SK-N-SH treated with all-trans-retinoic acid at 6 μM for 48 hours (cell line): ENCODE measurements at regions not wholly inside any gene's neighbourhood (a gene's known extent, or its start where the extent isn't known, plus 50 kb on each side); places are given as distances from the start of the nearest gene placed in this dataset.

Experiments used
- BACH2 ChIP-seq: fragments of 250-450 bp; sonication (Bioruptor Pico); IDR thresholded peaks from 2 replicates; pipeline ENCODE4 v1.9.0; 2021; ENCODE audit warnings: mild to moderate bottlenecking, borderline replicate concordance
- CREB5 ChIP-seq: fragments of 250-450 bp; sonication (Bioruptor Pico); IDR thresholded peaks from 2 replicates; pipeline ENCODE4 v1.5.1; 2020; ENCODE audit warnings: low read depth, mild to moderate bottlenecking, moderate library complexity
- CSDC2 ChIP-seq: fragments of 250-450 bp; sonication (Bioruptor Pico); IDR thresholded peaks from 2 replicates; pipeline ENCODE4 v1.5.0; 2020; ENCODE audit warnings: mild to moderate bottlenecking, moderate library complexity
- CSRNP3 ChIP-seq: fragments of 250-450 bp; sonication (Bioruptor Pico); IDR thresholded peaks from 2 replicates; pipeline ENCODE4 v1.5.1; 2021; ENCODE audit warnings: mild to moderate bottlenecking, moderate library complexity
- ISL1 ChIP-seq: fragments of 250-450 bp; sonication (Bioruptor Pico); IDR thresholded peaks from 2 replicates; pipeline ENCODE4 v2.1.2; 2022; ENCODE audit warnings: mild to moderate bottlenecking, moderate library complexity
- PATZ1 ChIP-seq: fragments of 250-450 bp; sonication (Bioruptor Pico); IDR thresholded peaks from 2 replicates; pipeline ENCODE4 v1.8.0; 2020; ENCODE audit warnings: mild to moderate bottlenecking, moderate library complexity, borderline replicate concordance
- RARB ChIP-seq: fragments of 250-450 bp; sonication (Bioruptor Pico); IDR thresholded peaks from 2 replicates; pipeline ENCODE4 v1.8.0; 2021; ENCODE audit warnings: mild to moderate bottlenecking, moderate library complexity
- TCF4 ChIP-seq: fragments of 250-450 bp; sonication (Bioruptor Pico); IDR thresholded peaks from 2 replicates; pipeline ENCODE4 v1.8.0; 2021; ENCODE audit warnings: mild to moderate bottlenecking, moderate library complexity, borderline replicate concordance
- TOX ChIP-seq: fragments of 250-450 bp; sonication (Bioruptor Pico); IDR thresholded peaks from 2 replicates; pipeline ENCODE4 v1.8.0; 2021; ENCODE audit warnings: mild to moderate bottlenecking, moderate library complexity, borderline replicate concordance
- ZNF70 ChIP-seq: fragments of 450-650 bp; formaldehyde crosslinking; IDR thresholded peaks from 2 replicates; pipeline ENCODE4 v1.5.0; 2020; ENCODE audit warnings: mild to moderate bottlenecking, moderate library complexity
- ZNF8 ChIP-seq: fragments of 450-650 bp; formaldehyde crosslinking; IDR thresholded peaks from 2 replicates; pipeline ENCODE4 v1.5.0; 2020; ENCODE audit warnings: mild to moderate bottlenecking, moderate library complexity

GRCh38 chr2:180672377-180672776 is 308.0 kb upstream of the UBE2E3 start:
- TF ChIP-seq ISL1 (CRISPR knock-in tag) (no peak), ZNF8 (CRISPR knock-in tag) (no peak), TOX (CRISPR knock-in tag) (no peak), ZNF70 (CRISPR knock-in tag) (no peak), CSDC2 (no peak), CSRNP3 (CRISPR knock-in tag) (no peak), RARB (CRISPR knock-in tag) (no peak), TCF4 (no peak), CREB5 (CRISPR knock-in tag) (no peak), PATZ1 (CRISPR knock-in tag) (no peak), BACH2 (no peak)
